ENCODE measurements at regions not wholly inside any gene's neighbourhood (a gene's known extent, or its start where the extent isn't known, plus 50 kb on each side); places are given as distances from the start of the nearest gene placed in this dataset.

- TF ChIP-seq CTCF (IDR thresholded peaks at IDR 0.05): no peak
- no peak for TF ChIP-seq POLR2A (IDR thresholded peaks at IDR 0.05)
These were observed 258.4 kb upstream of the JARID2 start for GRCh38 chr6:14987490-14987889.
